Left renal cortex interstitium (tissue), 4 donors: ENCODE measurements at regions not wholly inside any gene's neighbourhood (a gene's known extent, or its start where the extent isn't known, plus 50 kb on each side); places are given as distances from the start of the nearest gene placed in this dataset.

Experiments
- DNase-seq, 4 donors: peaks; one replicate each; pipeline ENCODE4 v3.0.0-alpha.2; 2013; ENCODE audit warnings: low read depth in 4 of 4, low spot score in 2 of 4, missing footprints in 1 of 4

- DNase-seq: no peak
Observed at GRCh38 chr18:24662412-24662821, 202.0 kb downstream of the HRH4 start.

- no peak for DNase-seq
Observed at GRCh38 chr18:24663026-24663425, 202.6 kb downstream of the HRH4 start.

- no peak for DNase-seq
Observed at GRCh38 chr18:24669015-24669414, 208.6 kb downstream of the HRH4 start.

- DNase-seq: no peak
Observed at GRCh38 chr18:24669502-24669901, 209.1 kb downstream of the HRH4 start.

GRCh38 chr18:24672165-24672941, 211.9 kb downstream of the HRH4 start:
- DNase-seq: no peak

GRCh38 chr18:24674200-24674599, 213.8 kb downstream of the HRH4 start:
- no peak for DNase-seq

- DNase-seq: no peak
Observed at GRCh38 chr18:24674605-24675004, 214.2 kb downstream of the HRH4 start.

- DNase-seq: no peak
Observed at GRCh38 chr18:24677011-24677410, 216.6 kb downstream of the HRH4 start.

- DNase-seq: no peak
Observed at GRCh38 chr18:24678107-24678506, 217.7 kb downstream of the HRH4 start.

- no peak for DNase-seq
Observed at GRCh38 chr18:24678626-24679025, 218.2 kb downstream of the HRH4 start.

GRCh38 chr18:24679062-24679461, 218.6 kb downstream of the HRH4 start:
- no peak for DNase-seq

GRCh38 chr18:24683925-24684324, 223.5 kb downstream of the HRH4 start:
- no peak for DNase-seq

GRCh38 chr18:24685254-24685959, 225.0 kb downstream of the HRH4 start:
- no peak for DNase-seq

- DNase-seq: peak; percentile 11 to 47 (median 22)
Observed at GRCh38 chr18:24695168-24695567, 234.7 kb downstream of the HRH4 start.

- no peak for DNase-seq
Observed at GRCh38 chr18:24702001-24702515, 241.6 kb downstream of the HRH4 start.

GRCh38 chr18:24703316-24703715, 242.9 kb downstream of the HRH4 start:
- DNase-seq: no peak

- no peak for DNase-seq
Observed at GRCh38 chr18:24704946-24705630, 244.7 kb downstream of the HRH4 start.

GRCh38 chr18:24710474-24710873, 250.0 kb downstream of the HRH4 start:
- no peak for DNase-seq

- no peak for DNase-seq
Observed at GRCh38 chr18:24719791-24720190, 259.4 kb downstream of the HRH4 start.

GRCh38 chr18:24721388-24721787, 261.0 kb downstream of the HRH4 start:
- DNase-seq: no peak

- no peak for DNase-seq
Observed at GRCh38 chr18:24725644-24726415, 265.4 kb downstream of the HRH4 start.
